SK-N-SH (cell line): ENCODE measurements at regions not wholly inside any gene's neighbourhood (a gene's known extent, or its start where the extent isn't known, plus 50 kb on each side); places are given as distances from the start of the nearest gene placed in this dataset.

Experiments
- CTCF ChIA-PET: fragments of 300-600, 350-600 bp; formaldehyde crosslinking; extraction: SDS; loops from one replicate; lab custom pipeline; 2021; lab: Yijun Ruan, JAX
- POLR2A ChIA-PET: fragments of 350-600 bp; sonication (Branson Sonifier 250); formaldehyde crosslinking; extraction: SDS; loops from one replicate; lab custom pipeline; 2020; ENCODE audit warnings: antibody characterized with exemption, inconsistent platforms; lab: Yijun Ruan, JAX
- DNase-seq: peaks from one replicate; pipeline ENCODE4 v3.0.0; 2012
- H2AFZ ChIP-seq: fragments of 200-600 bp; sonication (generic); 2 replicates; pipeline ENCODE4 v1.8.1; 2016; ENCODE audit warnings: antibody characterized with exemption, mild to moderate bottlenecking, low read depth
- H3F3A ChIP-seq: fragments of 200-600 bp; sonication (generic); replicated peaks from 2 replicates; pipeline ENCODE3; 2016; ENCODE audit warnings: antibody characterized with exemption, mild to moderate bottlenecking; ENCODE audit not compliant: insufficient read depth
- H3K27ac ChIP-seq, 2 experiments: fragments of 200-500 bp in 1 of 2; fragments of 200-600 bp in 1 of 2; sonication (Bioruptor generic) in 1 of 2; sonication (generic), shearing (Covaris generic) in 1 of 2; 2 replicates each; pipeline versions ENCODE4 v1.5.1 to v1.6.1; 2014 to 2016; ENCODE audit warnings: low read depth in 2 of 2, inconsistent platforms in 1 of 2, low read length in 1 of 2, mild to moderate bottlenecking in 1 of 2, mixed read lengths in 1 of 2
- H3K27me3 ChIP-seq: fragments of 200-600 bp; sonication (generic), shearing (Covaris generic); 2 replicates; pipeline ENCODE4 v1.6.1; 2016; ENCODE audit warnings: mixed run types; ENCODE audit not compliant: insufficient read depth
- H3K36me3 ChIP-seq, 2 experiments: fragments of 200-500 bp in 1 of 2; fragments of 200-600 bp in 1 of 2; sonication (Bioruptor generic) in 1 of 2; sonication (generic) in 1 of 2; replicated peaks in 1 of 2; 2 replicates each; pipeline versions ENCODE3 to v1.5.1; 2014 to 2016; ENCODE audit warnings: low read length in 1 of 2, mild to moderate bottlenecking in 1 of 2; ENCODE audit not compliant: insufficient read depth in 2 of 2, control insufficient read depth in 1 of 2
- H3K4me1 ChIP-seq, 2 experiments: fragments of 200-500 bp in 1 of 2; fragments of 200-600 bp in 1 of 2; sonication (Bioruptor generic) in 1 of 2; sonication (generic), shearing (Covaris generic) in 1 of 2; 2 replicates each; pipeline versions ENCODE4 v1.5.1 to v1.6.1; 2014 to 2016; ENCODE audit warnings: low read depth in 1 of 2, low read length in 1 of 2, mixed run types in 1 of 2; ENCODE audit not compliant: insufficient read depth in 2 of 2, control insufficient read depth in 1 of 2
- H3K4me2 ChIP-seq: fragments of 200-600 bp; sonication (generic), shearing (Covaris generic); 2 replicates; pipeline ENCODE4 v1.6.1; 2017; ENCODE audit warnings: mixed run types
- H3K4me3 ChIP-seq, 2 experiments: fragments of 200-500 bp in 1 of 2; fragments of 200-600 bp in 1 of 2; sonication (Bioruptor generic) in 1 of 2; sonication (generic), shearing (Covaris generic) in 1 of 2; 2 replicates each; pipeline versions ENCODE4 v1.5.1 to v1.8.1; 2014 to 2016; ENCODE audit warnings: low read depth in 2 of 2, inconsistent platforms in 1 of 2, low read length in 1 of 2, mild to moderate bottlenecking in 1 of 2, mixed read lengths in 1 of 2, moderate library complexity in 1 of 2
- H3K79me2 ChIP-seq: fragments of 200-600 bp; sonication (generic); 2 replicates; pipeline ENCODE4 v1.8.1; 2017; ENCODE audit warnings: mild to moderate bottlenecking; ENCODE audit not compliant: insufficient read depth
- H3K9ac ChIP-seq: fragments of 200-600 bp; sonication (generic); 2 replicates; pipeline ENCODE4 v1.6.1; 2017; ENCODE audit warnings: mixed run types
- H3K9me2 ChIP-seq: fragments of 200-600 bp; sonication (generic); 2 replicates; pipeline ENCODE4 v1.6.1; 2017; ENCODE audit warnings: mixed run types
- H3K9me3 ChIP-seq: fragments of 200-600 bp; sonication (generic); 2 replicates; pipeline ENCODE4 v1.6.1; 2017; ENCODE audit warnings: mixed run types, mild to moderate bottlenecking, moderate library complexity
- H4K20me1 ChIP-seq: fragments of 200-600 bp; sonication (generic); 2 replicates; pipeline ENCODE4 v1.6.1; 2017; ENCODE audit warnings: mild to moderate bottlenecking, mixed run types; ENCODE audit not compliant: insufficient read depth
- CHD2 ChIP-seq: fragments of 150-350 bp; IDR thresholded peaks from 2 replicates; pipeline ENCODE4 v1.6.1; 2018; ENCODE audit warnings: low read length; ENCODE audit not compliant: partially characterized antibody
- EZH2phosphoT487 ChIP-seq: fragments of 200-600 bp; sonication (generic); IDR thresholded peaks from 2 replicates; pipeline ENCODE4 v1.6.1; 2017; ENCODE audit warnings: low read depth, mixed run types, mild to moderate bottlenecking, antibody characterized with exemption, moderate library complexity, borderline replicate concordance
- GATA2 ChIP-seq: sonication (generic); formaldehyde crosslinking; IDR thresholded peaks from 2 replicates; pipeline ENCODE4 v1.5.0; 2020; ENCODE audit warnings: mild to moderate bottlenecking, missing genetic modification reagents
- RFX5 ChIP-seq: IDR thresholded peaks from 2 replicates; pipeline ENCODE4 v1.6.1; 2012; ENCODE audit warnings: mild to moderate bottlenecking, improper control_type of control experiment, low read length
- SIN3A ChIP-seq: IDR thresholded peaks from 2 replicates; pipeline ENCODE4 v1.6.1; 2012; ENCODE audit warnings: low read depth, mild to moderate bottlenecking, low read length, moderate library complexity, borderline replicate concordance
- WGBS: methylation state at CpG from one replicate; pipeline ENCODE4 v1.1.6; 2017; ENCODE audit warnings: low lambda C conversion rate; 5-methylcytosine and 5-hydroxymethylcytosine counted together
- TF ChIP-seq, protein P1 (sequence below): IDR thresholded peaks from 2 replicates; pipeline ENCODE4 v1.6.1; 2012; ENCODE audit warnings: mild to moderate bottlenecking, low read depth, low read length, moderate library complexity
- TF ChIP-seq, protein P2 (sequence below): IDR thresholded peaks from 2 replicates; pipeline ENCODE4 v1.4.0; 2012; ENCODE audit warnings: low read depth, borderline replicate concordance
- TF ChIP-seq, protein P3 (sequence below): fragments of 150-350 bp; IDR thresholded peaks from 2 replicates; pipeline ENCODE4 v1.6.1; 2017; ENCODE audit warnings: antibody characterized with exemption, low read length, low read depth, borderline replicate concordance
- TF ChIP-seq, protein P4 (sequence below): fragments of 200-600 bp; sonication (generic); IDR thresholded peaks from 2 replicates; pipeline ENCODE4 v1.6.1; 2017; ENCODE audit warnings: antibody characterized with exemption, mild to moderate bottlenecking, moderate library complexity

DNA sequence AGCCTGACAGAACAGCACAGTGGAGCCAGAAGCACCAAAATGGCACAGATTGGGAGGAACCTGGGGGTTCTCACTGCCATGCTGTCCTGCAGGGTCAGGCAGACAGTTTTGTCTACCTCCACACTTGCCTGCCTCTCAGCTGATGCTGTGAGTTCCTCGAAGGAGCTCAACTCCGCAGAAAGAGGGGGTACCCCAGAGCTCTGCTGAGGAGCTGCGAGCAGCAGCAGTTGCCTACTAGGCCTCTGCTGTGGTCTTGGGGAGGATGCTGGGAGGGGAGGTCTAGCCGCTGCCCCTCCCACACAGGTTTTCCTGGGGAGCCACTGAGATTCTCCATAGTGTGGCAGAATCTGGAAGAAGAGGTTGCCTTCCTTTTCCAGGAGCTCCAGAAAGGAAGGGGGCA is 192.5 kb downstream of the FOXD2 start:
- peaks cover 0 to 29% of the 10 kb centered on the region in 2 experiments; a peak in 1 of 4 replicates for H3K4me1 ChIP-seq
- no peak overlapping the region for H2AFZ ChIP-seq
- H3K4me3 ChIP-seq = no peak overlapping the region
- no peak overlapping the region for H3K4me2 ChIP-seq
- CTCF ChIA-PET = interaction anchor here (0.8 to 2.1 kb wide), 2 partner anchors 12 to 79 kb away, joined by 3 to 7 read pairs; no protein-coding TSS in a partner anchor
- H3K9me2 ChIP-seq = no peaks in the 10 kb centered on the region
- H3K36me3 ChIP-seq = no peaks in the 10 kb centered on the region
- H4K20me1 ChIP-seq = no peaks in the 10 kb centered on the region
- WGBS = no CpG with 5 or more reads among the region's 4 CpGs
- no peaks in the 10 kb centered on the region for H3K9me3 ChIP-seq
- no peak for DNase-seq
- H3F3A ChIP-seq = no peaks in the 10 kb centered on the region
- POLR2A ChIA-PET = no interaction called here
- no peak for TF ChIP-seq EZH2phosphoT487
- no peak overlapping the region for H3K27ac ChIP-seq
- H3K27me3 ChIP-seq = no peaks in the 10 kb centered on the region
- no peak overlapping the region for H3K9ac ChIP-seq
- H3K79me2 ChIP-seq = no peaks in the 10 kb centered on the region

DNA sequence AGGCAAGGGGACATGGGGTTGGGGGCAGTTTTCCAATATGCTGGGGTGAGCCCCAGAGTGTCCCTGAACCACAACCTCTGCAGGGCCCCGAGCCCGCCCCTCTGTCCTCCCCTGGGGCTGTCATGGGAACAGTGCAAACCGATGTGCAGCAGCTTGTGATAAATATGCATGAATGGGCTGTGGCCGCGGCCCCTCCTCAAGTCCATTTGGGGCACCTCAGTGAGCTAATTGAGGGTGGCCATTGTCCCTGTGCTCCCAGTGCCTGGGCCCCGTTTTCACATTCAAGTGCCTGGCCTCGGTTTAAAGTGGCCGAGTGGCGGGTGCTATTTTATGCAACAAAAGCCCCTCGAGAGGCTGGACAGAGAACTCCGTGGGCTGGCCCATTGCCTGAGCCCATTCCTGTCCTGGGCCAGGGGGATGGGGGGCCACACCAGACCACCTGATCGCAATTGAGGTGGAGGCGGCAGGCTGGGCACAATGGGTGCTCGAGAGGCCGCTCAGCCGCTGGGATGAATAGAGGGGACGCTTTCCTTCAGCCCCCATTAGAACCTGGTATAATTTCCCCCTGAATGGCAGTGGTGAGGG is 193.7 kb downstream of the FOXD2 start:
- Histone ChIP-seq H3K9me3 (no peaks in the 10 kb centered on the region), H4K20me1 (no peaks in the 10 kb centered on the region), H3K4me1 (peaks cover 0 to 24% of the 10 kb centered on the region in 2 experiments; a peak in 1 of 4 replicates), H3K27ac (no peak overlapping the region), H3K79me2 (no peaks in the 10 kb centered on the region), H3K4me2 (no peak overlapping the region), H3K27me3 (no peaks in the 10 kb centered on the region), H3K9ac (no peak overlapping the region), H3K9me2 (no peaks in the 10 kb centered on the region), H3K4me3 (no peak overlapping the region), H3K36me3 (no peaks in the 10 kb centered on the region), H3F3A (no peaks in the 10 kb centered on the region), H2AFZ (no peak overlapping the region)
- no peak for DNase-seq
- TF ChIP-seq GATA2 = no peak
- TF ChIP-seq, protein P1, sequence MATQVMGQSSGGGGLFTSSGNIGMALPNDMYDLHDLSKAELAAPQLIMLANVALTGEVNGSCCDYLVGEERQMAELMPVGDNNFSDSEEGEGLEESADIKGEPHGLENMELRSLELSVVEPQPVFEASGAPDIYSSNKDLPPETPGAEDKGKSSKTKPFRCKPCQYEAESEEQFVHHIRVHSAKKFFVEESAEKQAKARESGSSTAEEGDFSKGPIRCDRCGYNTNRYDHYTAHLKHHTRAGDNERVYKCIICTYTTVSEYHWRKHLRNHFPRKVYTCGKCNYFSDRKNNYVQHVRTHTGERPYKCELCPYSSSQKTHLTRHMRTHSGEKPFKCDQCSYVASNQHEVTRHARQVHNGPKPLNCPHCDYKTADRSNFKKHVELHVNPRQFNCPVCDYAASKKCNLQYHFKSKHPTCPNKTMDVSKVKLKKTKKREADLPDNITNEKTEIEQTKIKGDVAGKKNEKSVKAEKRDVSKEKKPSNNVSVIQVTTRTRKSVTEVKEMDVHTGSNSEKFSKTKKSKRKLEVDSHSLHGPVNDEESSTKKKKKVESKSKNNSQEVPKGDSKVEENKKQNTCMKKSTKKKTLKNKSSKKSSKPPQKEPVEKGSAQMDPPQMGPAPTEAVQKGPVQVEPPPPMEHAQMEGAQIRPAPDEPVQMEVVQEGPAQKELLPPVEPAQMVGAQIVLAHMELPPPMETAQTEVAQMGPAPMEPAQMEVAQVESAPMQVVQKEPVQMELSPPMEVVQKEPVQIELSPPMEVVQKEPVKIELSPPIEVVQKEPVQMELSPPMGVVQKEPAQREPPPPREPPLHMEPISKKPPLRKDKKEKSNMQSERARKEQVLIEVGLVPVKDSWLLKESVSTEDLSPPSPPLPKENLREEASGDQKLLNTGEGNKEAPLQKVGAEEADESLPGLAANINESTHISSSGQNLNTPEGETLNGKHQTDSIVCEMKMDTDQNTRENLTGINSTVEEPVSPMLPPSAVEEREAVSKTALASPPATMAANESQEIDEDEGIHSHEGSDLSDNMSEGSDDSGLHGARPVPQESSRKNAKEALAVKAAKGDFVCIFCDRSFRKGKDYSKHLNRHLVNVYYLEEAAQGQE = no peak
- TF ChIP-seq, protein P2, sequence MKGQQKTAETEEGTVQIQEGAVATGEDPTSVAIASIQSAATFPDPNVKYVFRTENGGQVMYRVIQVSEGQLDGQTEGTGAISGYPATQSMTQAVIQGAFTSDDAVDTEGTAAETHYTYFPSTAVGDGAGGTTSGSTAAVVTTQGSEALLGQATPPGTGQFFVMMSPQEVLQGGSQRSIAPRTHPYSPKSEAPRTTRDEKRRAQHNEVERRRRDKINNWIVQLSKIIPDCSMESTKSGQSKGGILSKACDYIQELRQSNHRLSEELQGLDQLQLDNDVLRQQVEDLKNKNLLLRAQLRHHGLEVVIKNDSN = no peak
- 54% methylated on average over 12 of the region's 17 CpGs for WGBS
- ChIA-PET CTCF (interaction anchor here (0.8 to 2.1 kb wide), 4 partner anchors 13 to 199 kb away, joined by 3 to 7 read pairs (median 4); no protein-coding TSS in a partner anchor), POLR2A (no interaction called here)

DNA sequence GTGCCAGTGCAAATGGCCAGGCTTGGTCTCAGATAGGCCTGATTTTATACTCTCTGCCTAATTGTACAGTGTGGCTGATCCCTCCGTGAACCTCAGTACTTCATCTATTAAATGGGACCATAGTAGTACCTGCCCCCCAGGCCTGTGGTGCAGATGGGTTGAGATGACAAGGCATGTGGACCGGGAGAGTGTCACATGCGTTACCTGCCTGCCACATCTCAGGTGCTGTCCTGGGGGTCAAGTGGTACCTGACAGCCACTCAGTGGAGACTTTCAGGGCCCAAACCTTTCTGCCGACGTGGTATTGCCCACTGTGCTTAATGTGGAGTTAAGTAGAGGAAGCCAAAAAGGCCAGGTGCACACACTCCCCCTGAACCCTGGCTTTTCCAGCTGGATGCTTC is 197.3 kb downstream of the FOXD2 start:
- Histone ChIP-seq H3F3A (no peaks in the 10 kb centered on the region), H3K27ac (no peak overlapping the region), H2AFZ (no peak overlapping the region), H3K4me3 (no peak overlapping the region), H4K20me1 (no peaks in the 10 kb centered on the region), H3K9me2 (no peaks in the 10 kb centered on the region), H3K79me2 (no peaks in the 10 kb centered on the region), H3K36me3 (no peaks in the 10 kb centered on the region), H3K9ac (no peak overlapping the region), H3K27me3 (no peaks in the 10 kb centered on the region), H3K4me1 (peaks cover 0 to 13% of the 10 kb centered on the region in 2 experiments; a peak in 1 of 4 replicates), H3K9me3 (no peaks in the 10 kb centered on the region), H3K4me2 (no peak overlapping the region)
- no peak for DNase-seq
- 45% methylated on average over 4 of the region's 5 CpGs for WGBS
- POLR2A ChIA-PET = no interaction called here
- CTCF ChIA-PET = interaction anchor here (1.1 kb wide), 1 partner anchor 17 kb away, joined by 3 read pairs; no protein-coding TSS in a partner anchor
- TF ChIP-seq EZH2phosphoT487 = no peak
- TF ChIP-seq SIN3A = no peak
- TF ChIP-seq, protein P3, sequence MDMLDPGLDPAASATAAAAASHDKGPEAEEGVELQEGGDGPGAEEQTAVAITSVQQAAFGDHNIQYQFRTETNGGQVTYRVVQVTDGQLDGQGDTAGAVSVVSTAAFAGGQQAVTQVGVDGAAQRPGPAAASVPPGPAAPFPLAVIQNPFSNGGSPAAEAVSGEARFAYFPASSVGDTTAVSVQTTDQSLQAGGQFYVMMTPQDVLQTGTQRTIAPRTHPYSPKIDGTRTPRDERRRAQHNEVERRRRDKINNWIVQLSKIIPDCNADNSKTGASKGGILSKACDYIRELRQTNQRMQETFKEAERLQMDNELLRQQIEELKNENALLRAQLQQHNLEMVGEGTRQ = no peak
- TF ChIP-seq, protein P4, sequence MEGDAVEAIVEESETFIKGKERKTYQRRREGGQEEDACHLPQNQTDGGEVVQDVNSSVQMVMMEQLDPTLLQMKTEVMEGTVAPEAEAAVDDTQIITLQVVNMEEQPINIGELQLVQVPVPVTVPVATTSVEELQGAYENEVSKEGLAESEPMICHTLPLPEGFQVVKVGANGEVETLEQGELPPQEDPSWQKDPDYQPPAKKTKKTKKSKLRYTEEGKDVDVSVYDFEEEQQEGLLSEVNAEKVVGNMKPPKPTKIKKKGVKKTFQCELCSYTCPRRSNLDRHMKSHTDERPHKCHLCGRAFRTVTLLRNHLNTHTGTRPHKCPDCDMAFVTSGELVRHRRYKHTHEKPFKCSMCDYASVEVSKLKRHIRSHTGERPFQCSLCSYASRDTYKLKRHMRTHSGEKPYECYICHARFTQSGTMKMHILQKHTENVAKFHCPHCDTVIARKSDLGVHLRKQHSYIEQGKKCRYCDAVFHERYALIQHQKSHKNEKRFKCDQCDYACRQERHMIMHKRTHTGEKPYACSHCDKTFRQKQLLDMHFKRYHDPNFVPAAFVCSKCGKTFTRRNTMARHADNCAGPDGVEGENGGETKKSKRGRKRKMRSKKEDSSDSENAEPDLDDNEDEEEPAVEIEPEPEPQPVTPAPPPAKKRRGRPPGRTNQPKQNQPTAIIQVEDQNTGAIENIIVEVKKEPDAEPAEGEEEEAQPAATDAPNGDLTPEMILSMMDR = no peak
- no peak for TF ChIP-seq RFX5
- TF ChIP-seq CHD2 = no peak
